Astrocyte (in vitro differentiated cells and primary cell): ENCODE measurements at regions not wholly inside any gene's neighbourhood (a gene's known extent, or its start where the extent isn't known, plus 50 kb on each side); places are given as distances from the start of the nearest gene placed in this dataset.

ENCODE experiments used
- DNase-seq: peaks from one replicate; pipeline ENCODE4 v3.0.0-alpha.2; 2010; ENCODE audit warnings: low read depth
- FAIRE-seq: peaks from 2 replicates; lab custom pipeline; 2011; peaks lifted over from hg19 to GRCh38; lab: Jason Lieb, UNC
- H2AFZ ChIP-seq: 2 replicates; pipeline ENCODE4 v1.6.0; 2012; ENCODE audit warnings: low read depth, low read length, inconsistent platforms
- H3K27ac ChIP-seq: 2 replicates; pipeline ENCODE4 v1.5.1; 2011; ENCODE audit warnings: low read depth, low read length, inconsistent platforms
- H3K27me3 ChIP-seq: 2 replicates; pipeline ENCODE4 v1.6.0; 2011; ENCODE audit warnings: low read length, inconsistent platforms; ENCODE audit not compliant: insufficient read depth
- H3K36me3 ChIP-seq: 2 replicates; pipeline ENCODE4 v1.5.1; 2011; ENCODE audit warnings: low read length, inconsistent platforms; ENCODE audit not compliant: insufficient read depth
- H3K4me1 ChIP-seq: 2 replicates; pipeline ENCODE4 v1.5.1; 2011; ENCODE audit warnings: low read length, inconsistent platforms; ENCODE audit not compliant: insufficient read depth
- H3K4me2 ChIP-seq: 2 replicates; pipeline ENCODE4 v1.6.0; 2012; ENCODE audit warnings: low read length, inconsistent platforms
- H3K4me3 ChIP-seq: 2 replicates; pipeline ENCODE4 v1.5.1; 2011; ENCODE audit warnings: low read depth, mild to moderate bottlenecking, low read length, inconsistent platforms; ENCODE audit not compliant: insufficient read depth
- H3K79me2 ChIP-seq: 2 replicates; pipeline ENCODE4 v1.6.0; 2012; ENCODE audit warnings: mild to moderate bottlenecking, low read length, inconsistent platforms; ENCODE audit not compliant: insufficient read depth
- H3K9ac ChIP-seq: 2 replicates; pipeline ENCODE4 v1.6.0; 2012; ENCODE audit warnings: mild to moderate bottlenecking, low read length, inconsistent platforms
- H3K9me3 ChIP-seq: 2 replicates; pipeline ENCODE4 v1.5.1; 2012; ENCODE audit warnings: low read depth, mild to moderate bottlenecking, low read length, inconsistent platforms; ENCODE audit not compliant: insufficient read depth
- H4K20me1 ChIP-seq: 2 replicates; pipeline ENCODE4 v1.6.0; 2012; ENCODE audit warnings: low read length, inconsistent platforms; ENCODE audit not compliant: insufficient read depth
- H3K27ac Mint-ChIP-seq: one replicate; pipeline ENCODE4 v1.8.0; 2021; ENCODE audit warnings: mild to moderate bottlenecking, mixed read lengths; ENCODE audit not compliant: unreplicated experiment
- H3K27me3 Mint-ChIP-seq: one replicate; pipeline ENCODE4 v1.8.0; 2021; ENCODE audit warnings: low read depth, mixed read lengths; ENCODE audit not compliant: unreplicated experiment
- H3K36me3 Mint-ChIP-seq: one replicate; pipeline ENCODE4 v1.8.0; 2021; ENCODE audit warnings: low read depth, mixed read lengths; ENCODE audit not compliant: unreplicated experiment
- H3K4me1 Mint-ChIP-seq: one replicate; pipeline ENCODE4 v1.8.0; 2021; ENCODE audit warnings: low read depth, mixed read lengths; ENCODE audit not compliant: unreplicated experiment
- H3K4me3 Mint-ChIP-seq: one replicate; pipeline ENCODE4 v1.8.0; 2021; ENCODE audit warnings: mild to moderate bottlenecking, moderate library complexity, mixed read lengths; ENCODE audit not compliant: unreplicated experiment
- H3K9me3 Mint-ChIP-seq: one replicate; pipeline ENCODE4 v1.8.0; 2021; ENCODE audit warnings: mild to moderate bottlenecking, mixed read lengths; ENCODE audit not compliant: unreplicated experiment
- CTCF ChIP-seq: IDR thresholded peaks from 2 replicates; pipeline ENCODE4 v1.5.1; 2011; ENCODE audit warnings: low read depth, mild to moderate bottlenecking, inconsistent platforms, low read length, moderate library complexity; ENCODE audit not compliant: insufficient read depth
- EZH2 ChIP-seq: IDR thresholded peaks from 2 replicates; pipeline ENCODE4 v1.6.1; 2012; ENCODE audit warnings: mild to moderate bottlenecking, low read length, inconsistent platforms; ENCODE audit not compliant: insufficient read depth

GRCh38 chr3:166713787-166714186 is 666.3 kb downstream of the ZBBX start:
- Mint-ChIP-seq H3K27ac (no peak overlapping the region), H3K36me3 (no peaks in the 10 kb centered on the region), H3K27me3 (no peaks in the 10 kb centered on the region), H3K4me1 (no peaks in the 10 kb centered on the region), H3K9me3 (no peaks in the 10 kb centered on the region), H3K4me3 (no peak overlapping the region)
- no peak overlapping the region for H3K27ac ChIP-seq
- no peaks in the 10 kb centered on the region for H3K9me3 ChIP-seq
- no peaks in the 10 kb centered on the region for H3K4me1 ChIP-seq
- H3K36me3 ChIP-seq, result no peaks in the 10 kb centered on the region
- H3K4me2 ChIP-seq, result no peak overlapping the region
- no peaks in the 10 kb centered on the region for H4K20me1 ChIP-seq
- no peaks in the 10 kb centered on the region for H3K27me3 ChIP-seq
- no peak overlapping the region for H2AFZ ChIP-seq
- no peaks in the 10 kb centered on the region for H3K79me2 ChIP-seq
- DNase-seq, result no peak
- TF ChIP-seq CTCF (no peak), EZH2 (no peak)
- FAIRE-seq, result no peak
- no peak overlapping the region for H3K4me3 ChIP-seq
- no peak overlapping the region for H3K9ac ChIP-seq

GRCh38 chr3:166706094-166706493 is 674.0 kb downstream of the ZBBX start:
- no peak for FAIRE-seq
- TF ChIP-seq CTCF, result no peak
- no peak for TF ChIP-seq EZH2

GRCh38 chr3:166697495-166697894 is 682.6 kb downstream of the ZBBX start:
- no peak overlapping the region for H3K4me3 Mint-ChIP-seq
- FAIRE-seq (no peak), DNase-seq (no peak)
- no peak overlapping the region for H3K4me2 ChIP-seq
- no peaks in the 10 kb centered on the region for H3K4me1 Mint-ChIP-seq
- H3K27me3 Mint-ChIP-seq, result no peaks in the 10 kb centered on the region
- no peaks in the 10 kb centered on the region for H3K36me3 ChIP-seq
- H3K4me1 ChIP-seq, result no peaks in the 10 kb centered on the region
- no peaks in the 10 kb centered on the region for H4K20me1 ChIP-seq
- no peak overlapping the region for H3K9ac ChIP-seq
- H3K9me3 Mint-ChIP-seq, result peaks cover 3% of the 10 kb centered on the region
- no peaks in the 10 kb centered on the region for H3K79me2 ChIP-seq
- H3K27me3 ChIP-seq, result no peaks in the 10 kb centered on the region
- H3K9me3 ChIP-seq, result peaks cover 3% of the 10 kb centered on the region
- H3K27ac ChIP-seq, result no peak overlapping the region
- H3K27ac Mint-ChIP-seq, result no peak overlapping the region
- H2AFZ ChIP-seq, result no peak overlapping the region
- no peak overlapping the region for H3K4me3 ChIP-seq
- no peaks in the 10 kb centered on the region for H3K36me3 Mint-ChIP-seq
- TF ChIP-seq CTCF (no peak), EZH2 (no peak)

More at GRCh38 chr3:166706094-166706493, 674.0 kb downstream of the ZBBX start:
- Histone ChIP-seq H3K36me3 (no peaks in the 10 kb centered on the region), H3K9ac (no peak overlapping the region), H3K9me3 (peaks cover 3% of the 10 kb centered on the region), H3K27ac (no peak overlapping the region), H3K79me2 (no peaks in the 10 kb centered on the region), H4K20me1 (no peaks in the 10 kb centered on the region), H3K27me3 (no peaks in the 10 kb centered on the region), H3K4me3 (no peak overlapping the region), H3K4me1 (no peaks in the 10 kb centered on the region), H2AFZ (no peak overlapping the region), H3K4me2 (no peak overlapping the region)
- no peak overlapping the region for H3K4me3 Mint-ChIP-seq
- no peak for DNase-seq
- no peak overlapping the region for H3K27ac Mint-ChIP-seq
- H3K36me3 Mint-ChIP-seq, result no peaks in the 10 kb centered on the region
- peaks cover 11% of the 10 kb centered on the region for H3K4me1 Mint-ChIP-seq
- H3K9me3 Mint-ChIP-seq, result peaks cover 1% of the 10 kb centered on the region
- H3K27me3 Mint-ChIP-seq, result no peaks in the 10 kb centered on the region
